Keratinocyte (primary cell): ENCODE measurements at regions not wholly inside any gene's neighbourhood (a gene's known extent, or its start where the extent isn't known, plus 50 kb on each side); places are given as distances from the start of the nearest gene placed in this dataset.

Source experiments
- EZH2 ChIP-seq: IDR thresholded peaks from one replicate; pipeline ENCODE4 v1.6.1; 2012; ENCODE audit warnings: inconsistent platforms, mild to moderate bottlenecking, low read length, moderate library complexity
- TF ChIP-seq, protein P1 (sequence below), 3 experiments: IDR thresholded peaks in 1 of 3; conservative IDR thresholded peaks in 1 of 3; optimal IDR thresholded peaks in 1 of 3; 2 replicates in 2 of 3; 3 replicates in 1 of 3; pipeline versions ENCODE3 to v1.5.1; 2011; ENCODE audit warnings: low read length in 3 of 3, mild to moderate bottlenecking in 3 of 3, moderate library complexity in 2 of 3, control low read depth in 1 of 3, inconsistent platforms in 1 of 3; ENCODE audit not compliant: insufficient read depth in 2 of 3; ENCODE audit errors: extremely low read depth in 1 of 3

DNA sequence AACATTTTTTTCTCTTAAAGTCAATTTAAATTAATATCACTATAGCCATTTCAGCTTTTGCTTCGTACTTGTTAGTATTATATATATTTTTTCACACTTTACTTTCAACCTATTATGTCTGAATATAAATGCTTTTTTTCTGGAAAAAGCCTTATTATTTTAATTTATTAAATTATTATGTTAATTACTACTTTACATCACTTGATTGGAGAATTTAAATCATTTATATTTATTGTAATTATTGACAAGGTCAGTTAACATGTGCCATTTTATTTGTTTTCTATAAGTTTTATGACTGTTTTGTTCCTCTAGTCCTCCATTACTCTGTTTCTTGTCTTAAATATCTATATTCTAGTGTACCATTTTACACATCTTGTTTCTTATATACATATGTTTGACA is 1333.4 kb upstream of the MIR17HG start:
- TF ChIP-seq, protein P1, sequence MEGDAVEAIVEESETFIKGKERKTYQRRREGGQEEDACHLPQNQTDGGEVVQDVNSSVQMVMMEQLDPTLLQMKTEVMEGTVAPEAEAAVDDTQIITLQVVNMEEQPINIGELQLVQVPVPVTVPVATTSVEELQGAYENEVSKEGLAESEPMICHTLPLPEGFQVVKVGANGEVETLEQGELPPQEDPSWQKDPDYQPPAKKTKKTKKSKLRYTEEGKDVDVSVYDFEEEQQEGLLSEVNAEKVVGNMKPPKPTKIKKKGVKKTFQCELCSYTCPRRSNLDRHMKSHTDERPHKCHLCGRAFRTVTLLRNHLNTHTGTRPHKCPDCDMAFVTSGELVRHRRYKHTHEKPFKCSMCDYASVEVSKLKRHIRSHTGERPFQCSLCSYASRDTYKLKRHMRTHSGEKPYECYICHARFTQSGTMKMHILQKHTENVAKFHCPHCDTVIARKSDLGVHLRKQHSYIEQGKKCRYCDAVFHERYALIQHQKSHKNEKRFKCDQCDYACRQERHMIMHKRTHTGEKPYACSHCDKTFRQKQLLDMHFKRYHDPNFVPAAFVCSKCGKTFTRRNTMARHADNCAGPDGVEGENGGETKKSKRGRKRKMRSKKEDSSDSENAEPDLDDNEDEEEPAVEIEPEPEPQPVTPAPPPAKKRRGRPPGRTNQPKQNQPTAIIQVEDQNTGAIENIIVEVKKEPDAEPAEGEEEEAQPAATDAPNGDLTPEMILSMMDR (optimal IDR thresholded peaks at IDR 0.05 in 1 of 3, IDR thresholded peaks at IDR 0.05 in 1 of 3, conservative IDR thresholded peaks at IDR 0.05 in 1 of 3; ENCODE audit: extremely low read depth in 1 of 3, insufficient read depth in 2 of 3, low read length in 3 of 3), result no peak
- TF ChIP-seq EZH2, result no peak
